Fibroblast of lung (primary cell): ENCODE measurements at regions not wholly inside any gene's neighbourhood (a gene's known extent, or its start where the extent isn't known, plus 50 kb on each side); places are given as distances from the start of the nearest gene placed in this dataset.

Experiments used
- DNase-seq, 2 donors: peaks; one replicate each; pipeline versions ENCODE4 v3.0.0 to v3.0.0-alpha.2; 2010; ENCODE audit warnings: low read depth in 2 of 2
- H2AFZ ChIP-seq: 2 replicates; pipeline ENCODE4 v1.5.1; 2012; ENCODE audit warnings: low read length, control low read depth, inconsistent platforms
- H3K27ac ChIP-seq: 2 replicates; pipeline ENCODE4 v1.5.1; 2011; ENCODE audit warnings: low read length, control low read depth; ENCODE audit not compliant: insufficient read depth
- H3K27me3 ChIP-seq: 2 replicates; pipeline ENCODE4 v1.5.1; 2011; ENCODE audit warnings: mild to moderate bottlenecking, low read length; ENCODE audit not compliant: control insufficient read depth, insufficient read depth
- H3K36me3 ChIP-seq: 2 replicates; pipeline ENCODE4 v1.5.1; 2011; ENCODE audit warnings: low read length; ENCODE audit not compliant: control insufficient read depth, insufficient read depth
- H3K4me1 ChIP-seq: 2 replicates; pipeline ENCODE4 v1.5.1; 2011; ENCODE audit warnings: low read length; ENCODE audit not compliant: control insufficient read depth, insufficient read depth; ENCODE audit errors: extremely low read depth
- H3K4me2 ChIP-seq: 2 replicates; pipeline ENCODE4 v1.5.1; 2011; ENCODE audit warnings: low read length, control low read depth; ENCODE audit not compliant: insufficient read depth; ENCODE audit errors: extremely low read depth
- H3K4me3 ChIP-seq, 4 experiments: fragments of 200-600 bp in 1 of 4; sonication (generic) in 1 of 4; replicated peaks in 1 of 4; 2 replicates each; pipeline ENCODE4 v1.5.1; 2011 to 2016; ENCODE audit warnings: low read length in 4 of 4, low read depth in 3 of 4, mild to moderate bottlenecking in 3 of 4, control low read depth in 2 of 4, inconsistent platforms in 1 of 4, mixed read lengths in 1 of 4; ENCODE audit not compliant: insufficient read depth in 1 of 4; ENCODE audit errors: control extremely low read depth in 1 of 4
- H3K79me2 ChIP-seq: 2 replicates; pipeline ENCODE4 v1.5.1; 2012; ENCODE audit warnings: mild to moderate bottlenecking, low read length, inconsistent platforms; ENCODE audit not compliant: control insufficient read depth, insufficient read depth
- H3K9ac ChIP-seq: 2 replicates; pipeline ENCODE4 v1.5.1; 2011; ENCODE audit warnings: mild to moderate bottlenecking, low read length, control low read depth; ENCODE audit not compliant: insufficient read depth
- H3K9me3 ChIP-seq: 2 replicates; pipeline ENCODE4 v1.5.1; 2012; ENCODE audit warnings: low read depth, low read length; ENCODE audit not compliant: control insufficient read depth, insufficient read depth
- H4K20me1 ChIP-seq: 2 replicates; pipeline ENCODE4 v1.5.1; 2011; ENCODE audit warnings: low read length; ENCODE audit not compliant: control insufficient read depth, insufficient read depth; ENCODE audit errors: extremely low read depth
- CTCF ChIP-seq, 2 donors: IDR thresholded peaks in 1 of 2; conservative IDR thresholded peaks in 1 of 2; 1 replicate in 1 of 2; 2 replicates in 1 of 2; pipeline ENCODE4 v1.5.1; 2011 to 2012; ENCODE audit warnings: low read length in 2 of 2, control low read depth in 1 of 2, inconsistent platforms in 1 of 2, low read depth in 1 of 2, mild to moderate bottlenecking in 1 of 2
- EZH2 ChIP-seq: IDR thresholded peaks from 2 replicates; pipeline ENCODE4 v1.5.1; 2012; ENCODE audit warnings: low read length, control low read depth, mild to moderate bottlenecking; ENCODE audit errors: missing control alignments

- TF ChIP-seq EZH2: no peak
- no peak for TF ChIP-seq CTCF (conservative IDR thresholded peaks at IDR 0.05 in 1 of 2, IDR thresholded peaks at IDR 0.05 in 1 of 2; ENCODE audit: low read depth in 1 of 2, low read length in 2 of 2)
- Histone ChIP-seq H4K20me1 (no peaks in the 10 kb centered on the region), H3K4me2 (no peak overlapping the region), H3K9ac (no peak overlapping the region), H2AFZ (no peak overlapping the region), H3K27me3 (no peaks in the 10 kb centered on the region), H3K27ac (no peak overlapping the region), H3K4me3 (no peak overlapping the region), H3K9me3 (no peaks in the 10 kb centered on the region), H3K36me3 (no peaks in the 10 kb centered on the region), H3K79me2 (no peaks in the 10 kb centered on the region), H3K4me1 (peaks cover 6% of the 10 kb centered on the region)
- DNase-seq: no peak
Measured at GRCh38 chr15:56815247-56815646, 81.9 kb upstream of the ZNF280D start.

GRCh38 chr15:56814429-56814828 lies 81.1 kb upstream of the ZNF280D start:
- TF ChIP-seq EZH2: no peak
- TF ChIP-seq CTCF (conservative IDR thresholded peaks at IDR 0.05 in 1 of 2, IDR thresholded peaks at IDR 0.05 in 1 of 2; ENCODE audit: low read depth in 1 of 2, low read length in 2 of 2): no peak
- Histone ChIP-seq H3K9ac (no peak overlapping the region), H4K20me1 (no peaks in the 10 kb centered on the region), H3K4me2 (no peak overlapping the region), H3K9me3 (no peaks in the 10 kb centered on the region), H3K79me2 (no peaks in the 10 kb centered on the region), H3K4me1 (peaks cover 6% of the 10 kb centered on the region), H2AFZ (no peak overlapping the region), H3K27me3 (no peaks in the 10 kb centered on the region), H3K36me3 (no peaks in the 10 kb centered on the region), H3K27ac (no peak overlapping the region), H3K4me3 (no peak overlapping the region)
- DNase-seq: no peak

GRCh38 chr15:56813995-56814394 lies 80.7 kb upstream of the ZNF280D start:
- no peak for DNase-seq
- H3K4me2 ChIP-seq: no peak overlapping the region
- no peaks in the 10 kb centered on the region for H3K79me2 ChIP-seq
- H2AFZ ChIP-seq: no peak overlapping the region
- H3K9ac ChIP-seq: no peak overlapping the region
- no peaks in the 10 kb centered on the region for H3K36me3 ChIP-seq
- H4K20me1 ChIP-seq: no peaks in the 10 kb centered on the region
- H3K27me3 ChIP-seq: no peaks in the 10 kb centered on the region
- TF ChIP-seq EZH2: no peak
- no peak for TF ChIP-seq CTCF (conservative IDR thresholded peaks at IDR 0.05 in 1 of 2, IDR thresholded peaks at IDR 0.05 in 1 of 2; ENCODE audit: low read depth in 1 of 2, low read length in 2 of 2)
- no peak overlapping the region for H3K4me3 ChIP-seq
- peaks cover 6% of the 10 kb centered on the region for H3K4me1 ChIP-seq
- no peaks in the 10 kb centered on the region for H3K9me3 ChIP-seq
- H3K27ac ChIP-seq: no peak overlapping the region
